Stomach (tissue), 8 donors: ENCODE measurements at regions not wholly inside any gene's neighbourhood (a gene's known extent, or its start where the extent isn't known, plus 50 kb on each side); places are given as distances from the start of the nearest gene placed in this dataset.

Source experiments
- DNase-seq, 2 donors: peaks; one replicate each; pipeline versions ENCODE4 v3.0.0 to v3.0.0-alpha.2; 2013 to 2019
- H3K27ac ChIP-seq, 5 donors: fragments of 200-600 bp in 4 of 5; sonication (generic) in 4 of 5; one replicate each; pipeline ENCODE4 v1.5.1; 2013 to 2019; ENCODE audit warnings: mild to moderate bottlenecking in 1 of 5, moderate library complexity in 1 of 5
- H3K27me3 ChIP-seq, 3 donors: fragments of 200-600 bp; sonication (generic); one replicate each; pipeline ENCODE4 v1.5.1; 2017 to 2019; ENCODE audit warnings: mixed run types in 1 of 3
- H3K36me3 ChIP-seq, 4 donors: fragments of 200-600 bp; sonication (generic); 1 replicate in 3 of 4; 2 replicates in 1 of 4; pipeline ENCODE4 v1.5.1; 2016 to 2019
- H3K4me1 ChIP-seq, 4 donors: fragments of 200-600 bp; sonication (generic); one replicate each; pipeline ENCODE4 v1.5.1; 2016 to 2019
- H3K4me3 ChIP-seq, 4 donors: fragments of 200-600 bp; sonication (generic) in 3 of 4; one replicate each; pipeline ENCODE4 v1.5.1; 2016 to 2019; ENCODE audit warnings: mild to moderate bottlenecking in 1 of 4
- H3K9me3 ChIP-seq, 4 donors: fragments of 200-600 bp; sonication (generic); one replicate each; pipeline ENCODE4 v1.5.1; 2016 to 2019
- EP300 ChIP-seq: sonication (generic); formaldehyde crosslinking; IDR thresholded peaks from one replicate; pipeline ENCODE4 v1.6.1; 2017; ENCODE audit warnings: antibody characterized with exemption
- POLR2A ChIP-seq, 4 donors: fragments of 450-650 bp; IDR thresholded peaks; one replicate each; pipeline ENCODE4 v1.6.1; 2016; ENCODE audit warnings: antibody characterized with exemption in 4 of 4, control low read depth in 2 of 4, mild to moderate bottlenecking in 1 of 4, moderate library complexity in 1 of 4
- POLR2AphosphoS5 ChIP-seq, 3 donors: sonication (generic); formaldehyde crosslinking; IDR thresholded peaks; one replicate each; pipeline ENCODE4 v1.6.1; 2016; ENCODE audit warnings: antibody characterized with exemption in 3 of 3
- WGBS, 5 donors: extraction: QIAGEN DNeasy Blood & Tissue Kit in 3 of 5; methylation state at CpG; one replicate each; pipeline versions ENCODE4 v1.1.5 to v1.1.7; 2013 to 2018; 5-methylcytosine and 5-hydroxymethylcytosine counted together
- intact Hi-C: fragments of 100-400 bp; cut with DNase I; formaldehyde crosslinking; loops from one replicate; pipeline ENCODE4 v1.15.1; 2023; ENCODE audit warnings: low total_unique reads
- TF ChIP-seq, protein P1 (sequence below), 7 experiments: fragments of 450-650 bp in 4 of 7; fragments of 200-600 bp in 3 of 7; sonication (generic) in 3 of 7; IDR thresholded peaks; one replicate each; pipeline ENCODE4 v1.5.1; 2016 to 2019; ENCODE audit warnings: antibody characterized with exemption in 7 of 7, control low read depth in 2 of 7, mild to moderate bottlenecking in 1 of 7
- donor health status: healthy with polysubstance abuse.
- donor health status: Bipolar disorder and iron deficiency.
- donor health status: healthy.

DNA sequence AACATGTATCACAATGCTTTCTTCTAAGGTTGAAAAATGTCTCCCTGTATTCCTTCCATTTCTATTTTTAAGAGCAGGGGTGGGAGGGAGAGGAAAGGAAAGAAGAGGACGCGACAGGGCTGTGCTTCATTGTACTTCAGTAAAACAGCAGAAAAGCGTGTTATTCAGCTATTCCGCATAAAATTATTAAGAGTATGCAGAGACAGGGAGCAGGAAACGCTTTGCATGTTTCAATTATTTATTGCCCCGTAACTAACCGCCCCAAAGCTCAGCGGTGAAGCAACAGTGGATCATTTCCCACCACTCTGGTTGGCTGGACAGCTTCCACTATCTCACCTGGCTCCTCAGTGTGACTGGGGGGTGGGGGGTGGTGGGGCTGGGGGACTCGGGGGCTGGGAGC lies 188.9 kb downstream of the TTLL2 start:
- DNase-seq: no peak
- Histone ChIP-seq H3K4me1 (no peaks in the 10 kb centered on the region), H3K27me3 (peaks cover 0 to 34% (median 5%) of the 10 kb centered on the region in 3 donors), H3K27ac (no peak overlapping the region), H3K9me3 (no peaks in the 10 kb centered on the region), H3K36me3 (no peaks in the 10 kb centered on the region), H3K4me3 (no peak overlapping the region)
- TF ChIP-seq, protein P1, sequence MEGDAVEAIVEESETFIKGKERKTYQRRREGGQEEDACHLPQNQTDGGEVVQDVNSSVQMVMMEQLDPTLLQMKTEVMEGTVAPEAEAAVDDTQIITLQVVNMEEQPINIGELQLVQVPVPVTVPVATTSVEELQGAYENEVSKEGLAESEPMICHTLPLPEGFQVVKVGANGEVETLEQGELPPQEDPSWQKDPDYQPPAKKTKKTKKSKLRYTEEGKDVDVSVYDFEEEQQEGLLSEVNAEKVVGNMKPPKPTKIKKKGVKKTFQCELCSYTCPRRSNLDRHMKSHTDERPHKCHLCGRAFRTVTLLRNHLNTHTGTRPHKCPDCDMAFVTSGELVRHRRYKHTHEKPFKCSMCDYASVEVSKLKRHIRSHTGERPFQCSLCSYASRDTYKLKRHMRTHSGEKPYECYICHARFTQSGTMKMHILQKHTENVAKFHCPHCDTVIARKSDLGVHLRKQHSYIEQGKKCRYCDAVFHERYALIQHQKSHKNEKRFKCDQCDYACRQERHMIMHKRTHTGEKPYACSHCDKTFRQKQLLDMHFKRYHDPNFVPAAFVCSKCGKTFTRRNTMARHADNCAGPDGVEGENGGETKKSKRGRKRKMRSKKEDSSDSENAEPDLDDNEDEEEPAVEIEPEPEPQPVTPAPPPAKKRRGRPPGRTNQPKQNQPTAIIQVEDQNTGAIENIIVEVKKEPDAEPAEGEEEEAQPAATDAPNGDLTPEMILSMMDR (IDR thresholded peaks at IDR 0.05): no peak
- TF ChIP-seq EP300 (no peak), POLR2A (IDR thresholded peaks at IDR 0.05) (no peak), POLR2AphosphoS5 (IDR thresholded peaks at IDR 0.05) (no peak)
- intact Hi-C loops: no loop called here
- 54 to 76% (median 70%) methylated on average over 8 to 9 of the region's 9 CpGs for WGBS, 5 donors

DNA sequence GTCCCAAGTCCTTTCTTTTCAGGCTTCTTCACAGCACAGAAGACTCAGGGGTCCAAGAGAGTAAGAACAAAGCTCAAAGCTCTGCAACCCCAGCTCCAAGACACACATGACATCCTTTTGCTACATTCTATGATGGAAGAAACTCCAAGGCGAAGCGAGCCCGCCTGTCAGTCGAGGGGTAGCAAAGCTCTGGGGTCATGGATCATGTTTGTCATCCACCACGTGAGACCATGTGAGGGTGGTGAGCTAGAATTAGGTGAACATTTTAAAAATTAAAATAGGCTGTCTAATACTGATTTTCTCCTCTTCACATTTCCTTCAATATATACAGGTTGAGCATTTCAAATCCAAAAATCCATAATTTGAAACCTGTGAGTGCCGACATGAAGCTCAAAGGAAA lies 189.6 kb downstream of the TTLL2 start:
- intact Hi-C loops: no loop called here
- 79 to 89% (median 84%) methylated on average over 6 of the region's 6 CpGs for WGBS, 5 donors

DNA sequence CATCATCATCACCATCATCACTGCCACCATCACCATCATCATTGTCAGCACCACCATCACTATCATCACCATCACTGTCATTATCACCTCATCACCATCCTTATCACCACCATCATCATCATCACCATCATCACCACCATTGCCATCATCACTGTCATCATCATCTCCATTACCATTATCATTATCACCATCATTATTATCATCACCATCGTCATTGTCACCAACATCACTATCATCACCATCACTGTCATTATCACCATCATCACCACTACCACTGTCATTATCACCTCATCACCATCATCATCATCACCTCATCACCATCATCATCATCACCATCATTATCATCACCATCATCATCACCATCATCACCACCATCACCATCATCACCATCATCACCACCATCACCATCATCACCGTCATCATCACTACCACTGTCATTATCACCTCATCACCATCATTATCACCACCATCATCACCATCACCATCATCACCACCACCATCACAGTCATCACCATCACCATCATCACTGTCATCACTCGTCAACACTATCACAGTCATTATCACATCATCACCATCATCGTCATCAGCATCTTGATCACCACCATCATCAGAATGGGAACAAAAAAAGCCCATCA lies 191.1 kb downstream of the TTLL2 start:
- Histone ChIP-seq H3K9me3 (no peaks in the 10 kb centered on the region), H3K27me3 (peaks cover 0 to 23% (median 0%) of the 10 kb centered on the region in 3 donors), H3K36me3 (no peaks in the 10 kb centered on the region), H3K4me1 (no peaks in the 10 kb centered on the region), H3K4me3 (no peak overlapping the region), H3K27ac (no peak overlapping the region)
- DNase-seq: no peak
- TF ChIP-seq, protein P1 (IDR thresholded peaks at IDR 0.05): no peak
- TF ChIP-seq EP300: no peak
- TF ChIP-seq POLR2AphosphoS5 (IDR thresholded peaks at IDR 0.05): no peak
- TF ChIP-seq POLR2A (IDR thresholded peaks at IDR 0.05): no peak
- intact Hi-C loops: no loop called here
- WGBS, 5 donors: 46 to 64% (median 60%) methylated on average over 3 to 4 of the region's 4 CpGs

More for the DNA sequence above, 189.6 kb downstream of the TTLL2 start:
- Histone ChIP-seq H3K4me1 (no peaks in the 10 kb centered on the region), H3K27ac (no peak overlapping the region), H3K27me3 (peaks cover 0 to 27% (median 4%) of the 10 kb centered on the region in 3 donors), H3K4me3 (no peak overlapping the region), H3K36me3 (no peaks in the 10 kb centered on the region), H3K9me3 (no peaks in the 10 kb centered on the region)
- DNase-seq: no peak
- TF ChIP-seq, protein P1 (IDR thresholded peaks at IDR 0.05): no peak
- TF ChIP-seq EP300 (no peak), POLR2A (IDR thresholded peaks at IDR 0.05) (no peak), POLR2AphosphoS5 (IDR thresholded peaks at IDR 0.05) (no peak)

DNA sequence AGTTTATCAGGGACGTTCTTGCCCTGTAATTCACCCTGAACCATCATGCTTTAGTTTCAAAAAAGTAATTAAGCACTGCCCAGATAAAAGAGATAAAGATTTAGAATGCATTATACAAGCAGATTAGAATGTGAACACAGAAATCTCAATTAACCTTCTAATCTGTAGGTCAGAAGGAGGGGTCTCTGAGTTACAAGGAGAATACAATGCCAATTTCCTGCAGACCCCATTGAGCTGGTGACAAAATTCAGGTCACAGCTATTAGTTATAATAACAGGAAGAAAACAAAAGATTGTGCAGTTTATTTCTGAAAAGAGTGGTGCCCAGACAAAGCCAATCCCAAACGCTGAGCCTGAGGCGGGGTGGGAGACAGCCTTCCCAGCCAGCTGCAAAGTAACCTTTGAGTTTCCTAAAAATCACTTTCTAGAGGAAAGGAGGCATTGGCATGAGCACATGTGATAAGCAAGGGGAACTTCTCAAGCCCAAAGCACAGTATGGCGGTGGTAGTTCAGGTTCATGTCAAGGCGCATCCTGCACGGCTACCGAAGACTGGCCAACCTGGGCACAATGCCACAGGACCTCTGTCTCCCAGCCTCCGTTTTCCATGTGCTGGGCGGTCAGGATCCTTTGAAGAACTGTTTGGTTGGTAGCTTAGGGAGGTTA lies 192.5 kb downstream of the TTLL2 start:
- H3K36me3 ChIP-seq: no peaks in the 10 kb centered on the region
- H3K9me3 ChIP-seq: no peaks in the 10 kb centered on the region
- H3K4me1 ChIP-seq: no peaks in the 10 kb centered on the region
- intact Hi-C loops: no loop called here
- peaks cover 0 to 17% (median 0%) of the 10 kb centered on the region in 3 donors for H3K27me3 ChIP-seq
- 52 to 60% (median 56%) methylated on average over 7 to 9 of the region's 9 CpGs for WGBS, 5 donors
- no peak for DNase-seq
- TF ChIP-seq, protein P1 (IDR thresholded peaks at IDR 0.05): no peak
- TF ChIP-seq POLR2AphosphoS5 (IDR thresholded peaks at IDR 0.05): no peak
- TF ChIP-seq EP300: no peak
- TF ChIP-seq POLR2A (IDR thresholded peaks at IDR 0.05): no peak
- H3K27ac ChIP-seq: no peak overlapping the region
- no peak overlapping the region for H3K4me3 ChIP-seq
